HL-60 (cell line): ENCODE measurements at regions not wholly inside any gene's neighbourhood (a gene's known extent, or its start where the extent isn't known, plus 50 kb on each side); places are given as distances from the start of the nearest gene placed in this dataset.

Source experiments
- DNase-seq, 2 experiments: peaks; one replicate each; pipeline ENCODE4 v3.0.0-alpha.2; 2010 to 2020; ENCODE audit warnings: low read depth in 1 of 2, low spot score in 1 of 2
- H3K27ac ChIP-seq: fragments of 250-450 bp; sonication (Bioruptor Pico); replicated peaks from 2 replicates; pipeline ENCODE4 v1.5.1; 2020; ENCODE audit warnings: mild to moderate bottlenecking, moderate library complexity
- H3K27me3 ChIP-seq: fragments of 250-450 bp; sonication (Bioruptor Pico); 2 replicates; pipeline ENCODE4 v1.5.1; 2021; ENCODE audit warnings: mild to moderate bottlenecking, moderate library complexity; ENCODE audit not compliant: insufficient read depth, poor library complexity, severe bottlenecking
- H3K4me3 ChIP-seq: replicated peaks from 2 replicates; pipeline ENCODE4 v1.5.1; 2011; ENCODE audit warnings: mild to moderate bottlenecking, control low read depth, low read length; ENCODE audit not compliant: insufficient read depth
- CTCF ChIP-seq: IDR thresholded peaks from one replicate; pipeline ENCODE4 v1.5.1; 2011; ENCODE audit warnings: low read length, control low read depth, inconsistent platforms; ENCODE audit not compliant: insufficient read depth
- GABPA ChIP-seq: IDR thresholded peaks from 2 replicates; pipeline ENCODE4 v1.6.1; 2012; ENCODE audit warnings: low read depth
- POLR2AphosphoS5 ChIP-seq: IDR thresholded peaks from 2 replicates; pipeline ENCODE4 v1.6.1; 2012; ENCODE audit warnings: low read depth
- REST ChIP-seq: IDR thresholded peaks from 2 replicates; pipeline ENCODE4 v1.6.1; 2012; ENCODE audit warnings: low read depth; ENCODE audit not compliant: insufficient replicate concordance
- SPI1 ChIP-seq: IDR thresholded peaks from 2 replicates; pipeline ENCODE4 v1.6.1; 2012; ENCODE audit warnings: low read depth, mild to moderate bottlenecking, borderline replicate concordance

- Histone ChIP-seq H3K27me3 (no peaks in the 10 kb centered on the region), H3K27ac (no peak overlapping the region), H3K4me3 (no peak overlapping the region)
- no peak for DNase-seq
- TF ChIP-seq SPI1 (no peak), GABPA (no peak), CTCF (no peak), REST (no peak), POLR2AphosphoS5 (no peak)
Observed at GRCh38 chr4:35464964-35465528, 779.3 kb downstream of the ARAP2 start.

GRCh38 chr4:35491093-35491492 lies 753.2 kb downstream of the ARAP2 start:
- no peak for TF ChIP-seq GABPA
- TF ChIP-seq CTCF = no peak
- no peak for TF ChIP-seq POLR2AphosphoS5
- TF ChIP-seq REST = no peak
- no peak for TF ChIP-seq SPI1
- H3K4me3 ChIP-seq = no peak overlapping the region
- H3K27me3 ChIP-seq = no peaks in the 10 kb centered on the region
- no peak for DNase-seq
- no peak overlapping the region for H3K27ac ChIP-seq

GRCh38 chr4:35493977-35494376 lies 750.3 kb downstream of the ARAP2 start:
- H3K27me3 ChIP-seq = no peaks in the 10 kb centered on the region
- DNase-seq = no peak
- H3K27ac ChIP-seq = no peak overlapping the region
- no peak overlapping the region for H3K4me3 ChIP-seq
- TF ChIP-seq GABPA (no peak), POLR2AphosphoS5 (no peak), CTCF (no peak), SPI1 (no peak), REST (no peak)
